ENCODE measurements at regions not wholly inside any gene's neighbourhood (a gene's known extent, or its start where the extent isn't known, plus 50 kb on each side); places are given as distances from the start of the nearest gene placed in this dataset.

- no peak for TF ChIP-seq CTCF (IDR thresholded peaks at IDR 0.05; ENCODE audit: partially characterized antibody, unreplicated experiment)
- no peak for DNase-seq
- no peaks in the 10 kb centered on the region for H3K4me1 Mint-ChIP-seq (ENCODE audit: low read depth, unreplicated experiment)
- H3K27me3 Mint-ChIP-seq (ENCODE audit: unreplicated experiment), result no peaks in the 10 kb centered on the region
- H3K9me3 Mint-ChIP-seq (ENCODE audit: unreplicated experiment), result peaks cover 1% of the 10 kb centered on the region
- no peak overlapping the region for H3K27ac Mint-ChIP-seq (ENCODE audit: unreplicated experiment)
- peaks cover 5% of the 10 kb centered on the region for H3K36me3 Mint-ChIP-seq (ENCODE audit: unreplicated experiment)
- H3K4me3 Mint-ChIP-seq (ENCODE audit: unreplicated experiment), result no peak overlapping the region
These were observed 154.0 kb downstream of the TMEM26 start for GRCh38 chr10:61299156-61299555.

- Mint-ChIP-seq H3K4me1 (ENCODE audit: low read depth, unreplicated experiment) (no peaks in the 10 kb centered on the region), H3K36me3 (ENCODE audit: unreplicated experiment) (peaks cover 5% of the 10 kb centered on the region), H3K9me3 (ENCODE audit: unreplicated experiment) (peaks cover 1% of the 10 kb centered on the region), H3K27ac (ENCODE audit: unreplicated experiment) (no peak overlapping the region), H3K4me3 (ENCODE audit: unreplicated experiment) (no peak overlapping the region), H3K27me3 (ENCODE audit: unreplicated experiment) (no peaks in the 10 kb centered on the region)
- TF ChIP-seq CTCF (IDR thresholded peaks at IDR 0.05; ENCODE audit: partially characterized antibody, unreplicated experiment), result no peak
- no peak for DNase-seq
These were observed 155.0 kb downstream of the TMEM26 start for GRCh38 chr10:61298194-61298593.

DNA sequence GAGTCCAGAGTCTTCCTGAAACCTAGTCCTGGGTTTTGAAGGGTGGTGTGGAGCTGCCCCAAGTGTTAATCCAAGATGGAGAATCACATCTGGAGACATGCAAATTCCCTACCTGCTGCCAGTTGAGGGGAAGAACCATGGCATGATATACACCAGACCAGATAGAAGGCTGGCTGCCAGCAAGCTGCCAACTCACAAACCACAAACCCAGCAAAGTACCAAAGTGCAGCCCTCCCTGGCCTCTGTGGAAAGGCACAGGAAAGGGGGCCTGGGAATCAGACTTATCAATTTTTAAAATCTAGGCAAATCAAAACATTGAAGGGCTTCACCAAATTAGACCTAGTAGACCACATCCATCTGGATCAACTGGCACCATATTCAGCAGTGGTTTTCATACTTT, 157.0 kb downstream of the TMEM26 start:
- Mint-ChIP-seq H3K27me3 (ENCODE audit: unreplicated experiment) (no peaks in the 10 kb centered on the region), H3K4me3 (ENCODE audit: unreplicated experiment) (no peak overlapping the region), H3K4me1 (ENCODE audit: low read depth, unreplicated experiment) (no peaks in the 10 kb centered on the region), H3K36me3 (ENCODE audit: unreplicated experiment) (peaks cover 5% of the 10 kb centered on the region), H3K27ac (ENCODE audit: unreplicated experiment) (no peak overlapping the region), H3K9me3 (ENCODE audit: unreplicated experiment) (peaks cover 1% of the 10 kb centered on the region)
- DNase-seq, result no peak
- no peak for TF ChIP-seq CTCF (IDR thresholded peaks at IDR 0.05; ENCODE audit: partially characterized antibody, unreplicated experiment)

- Mint-ChIP-seq H3K36me3 (ENCODE audit: unreplicated experiment) (peaks cover 5% of the 10 kb centered on the region), H3K9me3 (ENCODE audit: unreplicated experiment) (peaks cover 1% of the 10 kb centered on the region), H3K27ac (ENCODE audit: unreplicated experiment) (no peak overlapping the region), H3K4me3 (ENCODE audit: unreplicated experiment) (no peak overlapping the region), H3K27me3 (ENCODE audit: unreplicated experiment) (no peaks in the 10 kb centered on the region), H3K4me1 (ENCODE audit: low read depth, unreplicated experiment) (no peaks in the 10 kb centered on the region)
- TF ChIP-seq CTCF (IDR thresholded peaks at IDR 0.05; ENCODE audit: partially characterized antibody, unreplicated experiment), result no peak
- DNase-seq, result no peak
These were observed 159.1 kb downstream of the TMEM26 start for GRCh38 chr10:61294131-61294530.

- Mint-ChIP-seq H3K4me1 (ENCODE audit: low read depth, unreplicated experiment) (no peaks in the 10 kb centered on the region), H3K4me3 (ENCODE audit: unreplicated experiment) (no peak overlapping the region), H3K9me3 (ENCODE audit: unreplicated experiment) (no peaks in the 10 kb centered on the region), H3K27me3 (ENCODE audit: unreplicated experiment) (no peaks in the 10 kb centered on the region), H3K27ac (ENCODE audit: unreplicated experiment) (no peak overlapping the region), H3K36me3 (ENCODE audit: unreplicated experiment) (no peaks in the 10 kb centered on the region)
- DNase-seq, result no peak
- TF ChIP-seq CTCF (IDR thresholded peaks at IDR 0.05; ENCODE audit: partially characterized antibody, unreplicated experiment), result no peak
These were observed 163.4 kb downstream of the TMEM26 start for GRCh38 chr10:61289813-61290212.
